GM21723 (cell line): ENCODE measurements at regions not wholly inside any gene's neighbourhood (a gene's known extent, or its start where the extent isn't known, plus 50 kb on each side); places are given as distances from the start of the nearest gene placed in this dataset.
"Not testable (repeated sequence)": the region's sequence is repeated elsewhere in the genome, so short reads cannot be mapped to it uniquely, and the experiment has no call there.

Experiments used
- ATAC-seq: cut with Tn5 transposase; IDR thresholded peaks from one replicate; pipeline ENCODE4 v1.9.1; 2021; ENCODE audit warnings: mild to moderate bottlenecking, moderate library complexity; ENCODE audit not compliant: unreplicated experiment

GRCh38 chr13:50467156-50468110, 376.1 kb downstream of the DLEU7 start:
- ATAC-seq = no peak

- ATAC-seq = no peak
These were observed 374.4 kb downstream of the DLEU7 start for GRCh38 chr13:50468849-50469669.

- not testable (repeated sequence) for ATAC-seq
These were observed 370.4 kb downstream of the DLEU7 start for GRCh38 chr13:50473050-50473449.

DNA sequence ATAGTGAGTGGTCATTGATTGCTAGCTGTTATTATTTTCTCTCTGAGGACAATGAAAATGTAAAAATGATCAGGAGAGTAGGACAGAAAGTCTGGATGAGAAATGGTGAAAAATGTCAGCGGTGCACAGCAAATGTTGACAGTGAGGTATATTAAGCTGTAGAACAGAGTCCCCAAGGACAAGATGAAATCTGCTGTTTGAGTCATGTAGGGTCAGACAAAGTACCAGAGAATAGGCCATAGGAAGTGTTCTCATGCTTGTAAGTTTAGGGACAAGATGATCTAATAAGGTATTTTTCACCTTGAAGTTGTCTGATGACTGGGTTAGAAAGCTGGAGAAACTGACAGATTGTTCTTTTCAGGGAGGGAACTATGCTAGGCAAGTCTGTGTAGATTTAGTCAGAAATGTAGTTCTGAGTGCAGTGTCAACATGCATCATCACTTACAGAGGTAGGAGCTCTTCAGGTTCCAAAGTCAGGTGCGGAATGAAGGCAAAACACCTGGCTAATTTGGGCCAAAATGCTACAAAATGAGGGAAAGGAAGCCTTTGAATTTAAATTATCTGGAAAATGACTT, 369.3 kb downstream of the DLEU7 start:
- no peak for ATAC-seq

GRCh38 chr13:50476577-50477285, 366.8 kb downstream of the DLEU7 start:
- no peak for ATAC-seq

- ATAC-seq = no peak
These were observed 361.6 kb downstream of the DLEU7 start for GRCh38 chr13:50481936-50482335.

DNA sequence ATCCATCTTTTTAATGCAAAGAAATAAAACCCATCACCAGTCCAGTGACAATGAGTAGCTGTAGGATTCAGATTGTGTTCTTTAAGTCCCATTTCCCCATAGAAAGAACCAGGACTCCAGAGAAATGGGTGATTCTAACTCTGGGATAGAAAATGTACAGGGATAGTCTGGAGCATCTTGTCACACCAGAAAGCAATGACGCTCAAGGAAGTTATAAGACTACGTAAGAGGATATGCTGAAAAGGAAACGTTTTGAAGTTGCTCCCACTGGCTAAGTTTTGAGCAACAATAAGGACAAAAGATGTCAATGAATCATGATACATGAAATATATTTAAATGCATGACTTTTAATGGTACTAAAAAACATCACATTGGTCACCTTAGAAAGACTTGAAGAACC, 360.1 kb downstream of the DLEU7 start:
- ATAC-seq = no peak

- no peak for ATAC-seq
These were observed 358.9 kb downstream of the DLEU7 start for GRCh38 chr13:50484472-50485113.

- ATAC-seq = no peak
These were observed 357.2 kb downstream of the DLEU7 start for GRCh38 chr13:50485979-50486935.

- no peak for ATAC-seq
These were observed 349.8 kb downstream of the DLEU7 start for GRCh38 chr13:50493683-50494082.

GRCh38 chr13:50494138-50494537, 349.4 kb downstream of the DLEU7 start:
- no peak for ATAC-seq

DNA sequence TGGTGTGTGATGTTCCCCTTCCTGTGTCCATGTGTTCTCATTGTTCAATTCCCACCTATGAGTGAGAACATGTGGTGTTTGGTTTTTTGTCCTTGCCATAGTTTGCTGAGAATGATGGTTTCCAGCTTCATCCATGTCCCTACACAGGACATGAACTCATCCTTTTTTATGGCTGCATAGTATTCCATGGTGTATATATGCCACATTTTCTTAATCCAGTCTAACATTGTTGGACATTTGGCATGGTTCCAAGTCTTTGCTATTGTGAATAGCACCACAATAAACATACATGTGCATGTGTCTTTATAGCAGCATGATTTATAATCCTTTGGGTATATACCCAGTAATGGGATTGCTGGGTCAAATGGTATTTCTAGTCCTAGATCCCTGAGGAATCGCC, 340.3 kb downstream of the DLEU7 start:
- ATAC-seq = not testable (repeated sequence)

GRCh38 chr13:50509167-50509566, 334.3 kb downstream of the DLEU7 start:
- ATAC-seq = no peak

DNA sequence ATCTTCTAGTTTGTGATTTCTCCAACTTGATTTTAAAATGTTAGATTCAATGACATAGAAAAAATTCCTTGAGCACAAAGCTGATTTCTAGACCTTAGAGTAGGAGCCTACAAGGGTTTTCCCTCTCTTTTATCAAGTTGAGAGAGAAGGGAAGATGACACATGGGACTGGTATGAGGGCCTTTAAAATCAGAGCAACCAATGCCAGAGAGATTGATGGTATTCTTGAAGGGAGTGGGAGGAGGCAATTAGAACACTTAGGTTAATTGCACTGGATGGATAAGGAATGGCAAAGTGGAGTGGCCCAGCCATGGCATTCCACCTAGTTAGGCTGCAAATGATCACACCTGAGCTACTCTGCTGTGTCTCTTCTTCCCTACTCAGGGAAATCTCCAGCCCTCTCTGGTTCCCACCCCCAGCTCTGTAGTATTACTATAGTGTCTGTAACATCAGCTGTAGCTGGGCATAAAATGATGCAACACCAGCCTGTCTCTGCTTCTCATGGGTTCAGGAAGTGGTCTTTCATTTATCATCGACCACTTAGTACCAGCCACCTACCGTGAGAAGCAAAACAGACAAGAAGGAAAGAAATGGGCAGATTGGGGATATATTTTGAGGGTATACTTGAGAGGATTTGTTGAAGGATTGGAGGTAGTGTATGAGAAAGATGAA, 333.6 kb downstream of the DLEU7 start:
- ATAC-seq = no peak

- ATAC-seq = not testable (repeated sequence)
These were observed 332.5 kb downstream of the DLEU7 start for GRCh38 chr13:50510885-50511545.

DNA sequence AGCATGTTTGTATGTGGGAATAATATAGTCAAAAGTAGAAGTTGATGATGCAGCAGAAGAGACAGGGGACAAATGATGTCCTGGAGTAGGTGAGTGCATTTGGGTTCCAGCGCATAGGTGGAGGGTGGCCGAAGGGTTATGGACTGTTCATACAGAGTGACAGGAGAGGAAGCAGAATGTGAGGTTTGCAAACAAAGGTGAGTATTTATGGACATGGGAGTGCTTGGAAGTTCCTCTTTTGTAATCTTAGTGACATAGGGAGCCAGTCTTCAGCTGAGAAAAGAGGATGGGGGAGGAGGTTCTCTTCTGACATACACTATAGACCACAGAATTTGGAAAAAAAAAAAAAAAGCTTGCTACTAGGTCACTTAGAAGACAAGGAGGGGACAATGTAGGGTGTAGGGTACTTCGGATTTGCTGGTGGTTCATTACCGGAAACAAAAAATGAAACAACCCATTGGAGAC, 331.6 kb downstream of the DLEU7 start:
- peak; percentile 58 for ATAC-seq

DNA sequence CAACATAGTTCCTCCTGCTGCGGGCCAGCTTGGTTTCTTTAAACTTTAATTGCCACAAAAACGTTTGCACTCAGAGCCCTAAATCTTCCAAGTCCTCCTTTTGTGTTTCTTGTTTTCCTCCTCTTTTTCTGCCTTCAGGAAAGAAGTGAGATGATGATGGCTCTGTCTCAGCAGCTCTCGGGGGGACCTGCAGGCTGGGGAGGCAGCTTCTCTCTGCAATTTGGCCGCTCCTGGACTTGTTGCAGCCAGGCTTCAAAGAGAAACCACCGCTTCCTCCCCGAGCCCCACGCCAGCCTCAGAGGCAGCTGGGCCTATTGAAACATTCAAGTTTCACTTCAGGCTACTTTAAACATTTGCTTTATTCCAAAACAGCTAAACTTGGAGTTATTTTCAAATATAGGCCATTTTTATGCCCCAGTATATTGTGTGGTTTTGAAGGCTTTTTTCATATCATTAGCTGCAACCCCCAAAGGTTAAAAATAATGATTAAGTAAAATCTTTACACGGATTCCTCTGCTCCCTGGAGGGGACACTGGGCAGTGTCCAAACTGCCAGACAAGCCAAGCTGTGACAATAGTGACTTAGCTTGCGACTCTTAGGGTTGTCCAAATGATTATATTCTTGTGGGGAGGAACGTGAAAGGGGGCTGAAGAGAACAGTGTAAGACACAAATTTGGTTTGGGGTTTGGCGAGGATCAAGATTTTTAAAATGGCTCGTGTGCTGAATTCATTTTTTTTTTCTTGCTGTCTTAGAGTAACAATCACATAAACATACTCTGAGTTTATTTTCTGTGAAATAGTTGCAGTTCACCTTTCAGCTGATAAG, 330.8 kb downstream of the DLEU7 start:
- peak; percentile 84 for ATAC-seq
